ENCODE measurements at regions not wholly inside any gene's neighbourhood (a gene's known extent, or its start where the extent isn't known, plus 50 kb on each side); places are given as distances from the start of the nearest gene placed in this dataset.
"Not testable (repeated sequence)": the region's sequence is repeated elsewhere in the genome, so short reads cannot be mapped to it uniquely, and the experiment has no call there.

- DNase-seq (ENCODE audit: low spot score): no peak
These were observed 114.6 kb upstream of the PDE10A start for GRCh38 chr6:165777680-165778079.

GRCh38 chr6:165776691-165777090 lies 113.7 kb upstream of the PDE10A start:
- DNase-seq (ENCODE audit: low spot score): no peak

DNA sequence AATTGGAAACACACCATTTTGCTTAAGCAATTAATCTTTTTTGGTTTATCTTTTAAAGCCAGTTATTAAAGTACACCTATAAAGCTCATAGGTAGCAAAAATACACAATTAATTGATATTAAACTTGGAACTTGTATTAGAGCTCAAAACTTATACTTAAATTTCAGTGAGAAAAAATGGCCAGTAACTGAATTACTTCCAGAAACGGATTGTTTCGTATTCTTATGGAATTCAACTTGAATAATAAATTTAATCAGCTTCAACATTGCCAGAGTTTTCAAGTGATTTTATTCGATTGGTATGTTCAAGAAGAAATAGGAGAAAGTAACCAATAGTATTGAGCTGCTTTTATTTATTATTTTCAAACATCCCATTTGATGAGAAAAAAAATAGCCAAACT lies 112.7 kb upstream of the PDE10A start:
- no peak for DNase-seq (ENCODE audit: low spot score)

DNA sequence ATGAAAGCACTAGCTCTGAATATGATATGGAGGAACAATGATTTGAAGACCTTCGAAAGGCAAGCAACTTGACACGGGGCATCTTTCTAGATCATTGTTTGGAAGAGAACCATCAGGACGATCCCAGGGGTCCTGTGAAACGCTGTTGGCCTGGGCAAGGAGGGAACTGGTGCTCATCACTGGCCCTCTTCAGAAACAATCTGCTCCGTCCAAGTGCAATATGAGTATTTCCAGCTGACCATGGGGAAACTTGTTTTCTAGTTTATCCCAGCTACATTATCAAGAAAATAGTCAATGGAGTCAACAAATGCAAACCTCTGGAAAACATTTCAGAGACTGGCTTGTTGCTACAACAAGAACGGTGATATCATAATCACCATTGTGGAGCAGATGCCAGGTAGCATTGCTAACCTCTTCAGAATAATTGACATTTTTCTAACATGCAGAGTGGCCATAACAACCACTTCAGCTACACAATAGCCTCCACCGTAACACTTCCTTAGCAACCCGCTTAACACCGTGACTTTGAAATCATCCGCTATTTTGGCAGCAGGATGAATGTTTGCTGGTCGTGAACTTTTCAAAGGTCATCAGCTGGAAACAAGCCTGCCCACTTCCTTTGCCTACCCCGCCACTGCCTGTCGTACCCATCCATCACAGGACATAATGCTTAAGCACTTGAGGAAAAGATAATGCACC lies 112.0 kb upstream of the PDE10A start:
- no peak for DNase-seq (ENCODE audit: low spot score)

DNA sequence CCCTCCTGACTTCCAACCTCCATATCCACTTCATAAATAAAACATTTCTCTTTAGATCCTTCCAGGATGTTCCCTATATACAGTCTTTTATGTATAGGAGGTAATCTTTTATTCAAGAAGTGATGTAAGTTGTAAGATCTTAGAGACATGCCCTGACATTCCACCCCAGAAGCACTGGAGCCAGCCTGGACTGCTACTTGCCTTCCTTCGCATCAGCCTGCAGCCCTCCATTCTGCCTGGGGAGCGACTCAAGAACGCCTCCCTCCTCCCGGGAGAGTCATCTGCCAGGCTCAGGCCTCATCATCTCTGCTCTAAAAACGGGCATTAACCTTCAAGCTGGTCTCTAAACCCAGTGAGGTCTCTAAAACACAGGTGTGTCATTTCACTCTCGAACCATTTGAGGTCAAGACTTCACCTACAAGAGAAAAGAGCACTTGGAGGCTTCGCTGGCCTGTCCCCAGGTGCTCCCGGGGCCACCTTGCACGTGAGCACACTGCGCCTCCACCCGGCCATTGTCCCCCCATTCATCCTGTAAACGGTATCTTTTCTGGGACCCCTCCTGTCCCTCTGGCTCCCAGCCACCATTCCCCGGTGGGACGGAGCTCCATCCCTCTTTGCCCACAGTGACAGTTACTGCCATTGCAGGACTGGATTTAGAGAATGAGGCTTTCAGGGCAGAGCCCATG lies 107.5 kb upstream of the PDE10A start:
- DNase-seq (ENCODE audit: low spot score): no peak

- no peak for DNase-seq (ENCODE audit: low spot score)
These were observed 106.8 kb upstream of the PDE10A start for GRCh38 chr6:165769884-165770283.

GRCh38 chr6:165769401-165769800 lies 106.4 kb upstream of the PDE10A start:
- no peak for DNase-seq (ENCODE audit: low spot score)

- no peak for DNase-seq (ENCODE audit: low spot score)
These were observed 105.9 kb upstream of the PDE10A start for GRCh38 chr6:165768961-165769360.

GRCh38 chr6:165767228-165767627 lies 104.2 kb upstream of the PDE10A start:
- DNase-seq (ENCODE audit: low spot score): no peak

DNA sequence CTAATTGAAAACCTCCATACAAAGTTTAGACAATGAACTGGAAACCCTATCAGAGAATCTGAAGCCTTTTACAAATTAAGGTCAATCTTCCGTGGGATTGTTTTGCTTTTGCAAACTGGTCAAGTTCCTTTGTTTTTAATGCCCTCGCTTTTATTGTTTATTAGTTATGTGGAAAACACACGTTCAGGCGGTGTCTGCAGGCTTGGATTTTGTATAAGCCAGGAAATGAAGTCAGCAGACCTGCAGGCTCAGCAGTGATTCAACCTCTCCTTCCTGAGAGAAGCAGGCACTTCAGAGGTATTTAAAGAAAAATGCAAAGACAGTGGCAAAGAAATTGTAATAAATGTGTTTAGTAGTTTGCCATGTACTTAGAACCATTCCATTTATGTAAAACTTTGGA lies 103.4 kb upstream of the PDE10A start:
- DNase-seq (ENCODE audit: low spot score): no peak

DNA sequence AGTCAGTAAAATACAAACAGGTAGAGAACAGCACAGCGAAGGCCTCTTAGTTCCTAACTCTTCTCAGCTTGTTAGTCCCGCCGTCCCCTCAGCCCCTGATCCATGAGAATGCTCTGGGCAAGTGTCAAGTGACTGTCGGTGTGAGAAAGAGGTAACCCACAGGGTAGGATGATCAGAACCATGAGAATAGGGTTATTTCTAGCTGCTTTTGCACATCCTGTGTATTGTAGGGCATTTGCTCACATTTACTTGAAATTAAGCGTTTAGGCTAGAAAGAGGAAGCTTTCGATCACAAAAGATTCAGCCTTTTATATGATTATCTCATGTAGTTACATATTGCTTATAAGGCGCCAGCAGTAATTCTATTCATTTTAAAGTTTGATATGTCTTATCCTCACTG lies 103.0 kb upstream of the PDE10A start:
- no peak for DNase-seq (ENCODE audit: low spot score)

DNA sequence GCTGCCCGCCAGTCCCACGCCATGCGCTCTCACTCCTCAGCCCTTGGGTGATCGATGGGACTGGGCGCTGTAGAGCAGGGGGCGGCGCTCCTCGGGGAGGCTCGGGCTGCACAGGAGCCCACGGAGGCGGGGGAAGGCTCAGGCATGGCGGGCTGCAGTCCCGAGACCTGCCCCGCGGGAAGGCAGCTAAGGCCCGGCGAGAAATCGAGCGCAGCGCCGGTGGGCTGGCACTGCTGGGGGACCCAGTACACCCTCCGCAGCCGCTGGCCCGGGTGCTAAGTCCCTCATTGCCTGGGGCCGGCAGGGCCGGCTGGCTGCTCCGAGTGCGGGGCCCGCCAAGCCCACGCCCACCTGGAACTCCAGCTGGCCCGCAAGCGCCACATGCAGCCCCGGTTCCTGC lies 102.2 kb upstream of the PDE10A start:
- DNase-seq (ENCODE audit: low spot score): not testable (repeated sequence)

- DNase-seq (ENCODE audit: low spot score): no peak
These were observed 99.8 kb upstream of the PDE10A start for GRCh38 chr6:165762876-165763275.

DNA sequence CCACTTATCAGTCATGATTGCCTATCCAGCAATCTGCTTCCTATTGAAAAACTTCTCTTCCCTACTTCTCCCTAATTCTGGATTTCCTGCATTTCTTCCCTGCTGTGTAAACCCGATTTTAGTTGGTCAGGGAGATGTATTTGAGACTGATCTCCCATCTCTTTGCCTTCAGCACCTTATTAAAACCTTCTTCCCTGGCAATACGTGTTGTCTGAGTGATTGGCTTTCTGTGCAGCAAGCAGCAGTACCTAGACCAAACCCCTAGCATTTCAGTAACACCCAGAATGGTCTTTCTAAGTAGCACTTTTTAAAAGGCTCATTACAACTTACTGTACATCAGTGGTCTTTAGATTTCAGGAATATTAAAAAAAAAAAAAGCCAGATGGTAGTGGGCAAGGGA lies 99.1 kb upstream of the PDE10A start:
- DNase-seq (ENCODE audit: low spot score): no peak

- no peak for DNase-seq (ENCODE audit: low spot score)
These were observed 97.8 kb upstream of the PDE10A start for GRCh38 chr6:165760803-165761185.

- DNase-seq (ENCODE audit: low spot score): no peak
These were observed 97.2 kb upstream of the PDE10A start for GRCh38 chr6:165760126-165760802.

DNA sequence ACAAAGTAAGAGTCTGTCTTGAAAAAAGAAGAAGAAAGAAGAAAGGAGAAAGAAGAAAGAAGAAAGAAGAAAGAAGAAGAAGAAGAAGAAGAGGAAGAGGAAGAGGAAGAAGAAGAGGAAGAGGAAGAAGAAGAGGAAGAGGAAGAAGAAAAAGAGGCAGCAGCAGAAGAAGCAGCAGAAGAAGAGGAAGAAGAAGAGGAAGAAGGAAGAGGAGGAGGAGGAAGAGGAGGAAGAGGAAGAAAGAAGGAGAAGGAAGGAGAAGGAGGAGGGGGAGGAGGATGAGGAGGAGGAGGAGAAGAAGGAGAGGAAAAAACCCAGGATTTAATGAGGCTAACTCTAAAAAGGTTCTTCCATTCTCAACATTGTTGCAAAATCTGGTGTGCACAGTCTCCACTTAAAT lies 95.4 kb upstream of the PDE10A start:
- no peak for DNase-seq (ENCODE audit: low spot score)

GRCh38 chr6:165755583-165755982 lies 92.5 kb upstream of the PDE10A start:
- no peak for DNase-seq (ENCODE audit: low spot score)

- no peak for DNase-seq (ENCODE audit: low spot score)
These were observed 90.5 kb upstream of the PDE10A start for GRCh38 chr6:165753506-165753905.

DNA sequence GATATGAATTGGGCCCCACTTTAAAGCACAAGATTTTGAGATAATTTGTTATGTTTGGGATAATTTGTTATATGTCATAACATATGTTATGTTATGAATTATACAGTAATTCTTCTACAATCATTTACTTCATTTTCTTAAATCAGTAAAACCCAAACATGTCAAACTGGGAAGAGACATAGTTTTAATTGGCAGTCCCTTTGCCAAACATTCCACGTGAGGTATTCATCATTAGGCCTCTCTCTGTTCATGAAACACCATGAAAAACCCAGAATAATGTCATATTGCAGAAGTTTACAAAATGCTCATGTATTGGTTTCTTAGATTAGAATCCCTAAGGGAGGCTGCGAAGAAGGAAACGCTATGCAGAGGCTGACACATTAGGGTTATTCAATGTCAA lies 89.4 kb upstream of the PDE10A start:
- DNase-seq (ENCODE audit: low spot score): no peak

GRCh38 chr6:165751486-165751885 lies 88.4 kb upstream of the PDE10A start:
- no peak for DNase-seq (ENCODE audit: low spot score)

- no peak for DNase-seq (ENCODE audit: low spot score)
These were observed 86.1 kb upstream of the PDE10A start for GRCh38 chr6:165749163-165749562.

- no peak for DNase-seq (ENCODE audit: low spot score)
These were observed 85.3 kb upstream of the PDE10A start for GRCh38 chr6:165748390-165748789.

Data from hematopoietic multipotent progenitor cell treated with erythropoietin and hydrocortisone succinate and interleukin-3 and kit ligand, for 17 days (in vitro differentiated cells).